ENCODE measurements at regions not wholly inside any gene's neighbourhood (a gene's known extent, or its start where the extent isn't known, plus 50 kb on each side); places are given as distances from the start of the nearest gene placed in this dataset.

DNA sequence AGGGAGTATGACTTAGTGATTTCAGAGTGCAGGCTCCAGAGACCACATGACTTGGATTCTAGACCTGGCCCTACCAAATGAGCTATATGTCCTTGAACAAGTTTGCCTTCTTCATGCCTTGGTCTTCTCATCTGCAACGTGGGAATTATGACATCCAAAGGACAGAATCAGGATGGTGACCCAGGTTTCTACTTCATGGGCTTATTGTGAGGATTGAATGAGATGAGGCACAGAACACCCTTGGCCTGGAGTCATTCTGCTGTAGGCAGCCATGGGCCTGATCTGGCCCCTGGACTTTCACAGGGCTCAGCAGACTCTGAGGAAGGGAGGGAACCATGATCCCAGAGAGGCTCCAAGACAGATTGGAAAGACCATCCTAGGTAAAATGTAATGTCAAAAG is 85.6 kb upstream of the HAAO start:
- H3K27ac ChIP-seq: no peak overlapping the region
- H3K27me3 ChIP-seq (ENCODE audit: insufficient read depth, low read depth, severe bottlenecking): no peaks in the 10 kb centered on the region
- DNase-seq: no peak
- no peak for TF ChIP-seq CTCF (IDR thresholded peaks at IDR 0.05; ENCODE audit: low read depth, low read length)
- H3K36me3 ChIP-seq: no peaks in the 10 kb centered on the region
- H3K9me3 ChIP-seq (ENCODE audit: severe bottlenecking): peaks cover 5% of the 10 kb centered on the region
- no peak overlapping the region for H3K4me3 ChIP-seq (ENCODE audit: low read depth, low read length)

DNA sequence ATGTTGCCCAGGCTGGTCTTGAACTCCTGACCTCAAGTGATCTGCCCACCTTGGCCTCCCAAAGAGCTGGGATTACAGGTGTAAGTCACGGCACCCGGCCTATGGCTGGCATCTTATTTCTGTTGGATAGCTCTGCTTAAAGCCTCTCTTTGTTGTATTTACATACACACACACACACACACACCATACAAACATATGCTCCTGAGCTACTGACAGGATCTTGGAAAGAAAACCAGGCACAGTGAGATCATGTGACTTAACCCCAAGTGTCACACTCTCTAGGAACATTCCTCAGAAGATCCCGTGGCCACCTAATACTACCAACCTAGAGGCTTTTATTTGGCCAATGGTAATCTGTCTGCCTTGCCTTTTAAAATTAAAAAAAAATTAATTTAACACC is 85.1 kb upstream of the HAAO start:
- Histone ChIP-seq H3K4me3 (ENCODE audit: low read depth, low read length) (no peak overlapping the region), H3K9me3 (ENCODE audit: severe bottlenecking) (peaks cover 4% of the 10 kb centered on the region), H3K27ac (no peak overlapping the region), H3K27me3 (ENCODE audit: insufficient read depth, low read depth, severe bottlenecking) (no peaks in the 10 kb centered on the region), H3K36me3 (no peaks in the 10 kb centered on the region)
- TF ChIP-seq CTCF (IDR thresholded peaks at IDR 0.05; ENCODE audit: low read depth, low read length): no peak
- DNase-seq: no peak

DNA sequence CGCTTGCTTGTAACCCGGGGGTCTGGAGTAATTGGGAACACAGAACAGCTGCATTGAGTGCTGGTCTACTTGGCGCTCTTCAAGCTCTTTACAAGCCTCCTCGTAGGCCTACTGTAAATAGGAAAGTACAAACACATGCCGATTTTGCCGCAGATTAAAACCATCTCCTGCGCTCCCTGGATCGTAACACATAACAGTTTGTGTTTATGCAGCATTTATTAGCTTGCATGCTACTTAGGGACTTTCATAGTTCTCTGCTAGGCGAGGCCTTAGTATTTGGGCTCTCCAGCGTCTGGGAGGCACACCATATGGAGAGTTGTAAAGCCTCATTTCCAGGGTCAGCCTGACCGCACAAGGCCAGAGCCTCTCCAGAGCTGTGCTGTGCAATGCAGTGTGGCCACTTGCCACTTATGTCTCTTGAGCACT is 84.0 kb upstream of the HAAO start:
- no peaks in the 10 kb centered on the region for H3K36me3 ChIP-seq
- H3K4me3 ChIP-seq (ENCODE audit: low read depth, low read length): no peak overlapping the region
- H3K27me3 ChIP-seq (ENCODE audit: insufficient read depth, low read depth, severe bottlenecking): no peaks in the 10 kb centered on the region
- no peaks in the 10 kb centered on the region for H3K9me3 ChIP-seq (ENCODE audit: severe bottlenecking)
- TF ChIP-seq CTCF (IDR thresholded peaks at IDR 0.05; ENCODE audit: low read depth, low read length): no peak
- DNase-seq: peak; percentile 44
- H3K27ac ChIP-seq: no peak overlapping the region

- no peak for TF ChIP-seq CTCF (IDR thresholded peaks at IDR 0.05; ENCODE audit: low read depth, low read length)
- Histone ChIP-seq H3K27ac (no peak overlapping the region), H3K9me3 (ENCODE audit: severe bottlenecking) (no peaks in the 10 kb centered on the region)
These were observed 83.5 kb upstream of the HAAO start for GRCh38 chr2:42875880-42876279.

GRCh38 chr2:42874949-42875801 is 82.8 kb upstream of the HAAO start:
- H3K36me3 ChIP-seq: no peaks in the 10 kb centered on the region
- no peak for DNase-seq
- no peak overlapping the region for H3K4me3 ChIP-seq (ENCODE audit: low read depth, low read length)
- no peak overlapping the region for H3K27ac ChIP-seq
- no peaks in the 10 kb centered on the region for H3K9me3 ChIP-seq (ENCODE audit: severe bottlenecking)
- H3K27me3 ChIP-seq (ENCODE audit: insufficient read depth, low read depth, severe bottlenecking): no peaks in the 10 kb centered on the region
- no peak for TF ChIP-seq CTCF (IDR thresholded peaks at IDR 0.05; ENCODE audit: low read depth, low read length)

More at GRCh38 chr2:42875880-42876279, 83.5 kb upstream of the HAAO start:
- Histone ChIP-seq H3K4me3 (ENCODE audit: low read depth, low read length) (no peak overlapping the region), H3K36me3 (no peaks in the 10 kb centered on the region), H3K27me3 (ENCODE audit: insufficient read depth, low read depth, severe bottlenecking) (no peaks in the 10 kb centered on the region)
- DNase-seq: no peak

DNA sequence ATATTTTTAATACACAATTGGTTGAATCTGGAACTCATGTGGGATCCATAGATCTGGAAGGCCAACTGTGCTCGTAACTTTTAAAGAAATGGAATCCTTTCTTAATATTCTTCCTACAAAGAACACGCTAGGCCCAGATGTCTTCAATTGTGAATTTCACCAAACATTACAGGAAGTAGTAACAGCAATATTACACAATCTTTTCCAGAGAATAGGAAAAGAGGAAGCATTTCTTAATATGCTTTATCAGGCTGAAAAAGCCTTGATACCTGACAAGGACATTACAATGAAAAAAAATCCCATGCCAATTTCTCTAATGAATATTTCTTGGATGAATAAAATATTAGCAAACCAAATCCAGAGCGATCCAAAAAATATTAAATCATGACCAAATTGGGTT is 80.3 kb upstream of the HAAO start:
- peaks cover 11% of the 10 kb centered on the region for H3K9me3 ChIP-seq (ENCODE audit: severe bottlenecking)
- no peaks in the 10 kb centered on the region for H3K27me3 ChIP-seq (ENCODE audit: insufficient read depth, low read depth, severe bottlenecking)
- no peak overlapping the region for H3K27ac ChIP-seq
- TF ChIP-seq CTCF (IDR thresholded peaks at IDR 0.05; ENCODE audit: low read depth, low read length): no peak
- no peak for DNase-seq
- H3K36me3 ChIP-seq: no peaks in the 10 kb centered on the region
- no peak overlapping the region for H3K4me3 ChIP-seq (ENCODE audit: low read depth, low read length)

Measured in WERI-Rb-1 (cell line).